ENCODE measurements at regions not wholly inside any gene's neighbourhood (a gene's known extent, or its start where the extent isn't known, plus 50 kb on each side); places are given as distances from the start of the nearest gene placed in this dataset.

DNA sequence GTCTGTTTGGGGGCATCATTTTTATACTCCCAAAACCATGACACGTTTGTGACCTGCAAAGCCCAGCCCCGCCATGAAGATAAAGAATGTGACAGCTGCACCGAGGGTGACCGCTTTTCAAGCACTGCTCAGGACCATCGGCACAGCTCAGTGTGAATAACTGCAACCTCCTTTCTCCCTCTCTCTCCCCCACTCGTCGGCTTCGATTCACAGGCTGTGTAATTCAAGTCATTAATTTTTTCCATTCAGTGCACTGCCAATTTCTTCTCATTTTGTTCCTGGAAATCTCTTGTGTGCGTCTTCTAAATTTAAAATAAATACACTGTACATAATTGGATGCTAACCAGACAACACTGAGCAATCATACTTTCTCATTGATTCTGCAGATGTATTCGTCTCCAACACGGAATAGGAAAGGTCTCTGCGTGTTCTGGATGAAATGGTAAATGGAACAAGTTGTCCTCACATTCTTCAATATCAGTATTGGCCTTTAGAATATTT lies 260.8 kb downstream of the TTC8 start:
- TF ChIP-seq, protein P1, sequence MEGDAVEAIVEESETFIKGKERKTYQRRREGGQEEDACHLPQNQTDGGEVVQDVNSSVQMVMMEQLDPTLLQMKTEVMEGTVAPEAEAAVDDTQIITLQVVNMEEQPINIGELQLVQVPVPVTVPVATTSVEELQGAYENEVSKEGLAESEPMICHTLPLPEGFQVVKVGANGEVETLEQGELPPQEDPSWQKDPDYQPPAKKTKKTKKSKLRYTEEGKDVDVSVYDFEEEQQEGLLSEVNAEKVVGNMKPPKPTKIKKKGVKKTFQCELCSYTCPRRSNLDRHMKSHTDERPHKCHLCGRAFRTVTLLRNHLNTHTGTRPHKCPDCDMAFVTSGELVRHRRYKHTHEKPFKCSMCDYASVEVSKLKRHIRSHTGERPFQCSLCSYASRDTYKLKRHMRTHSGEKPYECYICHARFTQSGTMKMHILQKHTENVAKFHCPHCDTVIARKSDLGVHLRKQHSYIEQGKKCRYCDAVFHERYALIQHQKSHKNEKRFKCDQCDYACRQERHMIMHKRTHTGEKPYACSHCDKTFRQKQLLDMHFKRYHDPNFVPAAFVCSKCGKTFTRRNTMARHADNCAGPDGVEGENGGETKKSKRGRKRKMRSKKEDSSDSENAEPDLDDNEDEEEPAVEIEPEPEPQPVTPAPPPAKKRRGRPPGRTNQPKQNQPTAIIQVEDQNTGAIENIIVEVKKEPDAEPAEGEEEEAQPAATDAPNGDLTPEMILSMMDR (IDR thresholded peaks at IDR 0.05; ENCODE audit: poor library complexity, severe bottlenecking): no peak
- no peak for TF ChIP-seq EZH2 (IDR thresholded peaks at IDR 0.05; ENCODE audit: borderline replicate concordance, insufficient read depth, low read length, poor library complexity, severe bottlenecking)
- no peak for TF ChIP-seq EP300 (conservative IDR thresholded peaks at IDR 0.05; ENCODE audit: poor library complexity, severe bottlenecking)
- TF ChIP-seq POLR2AphosphoS5 (IDR thresholded peaks at IDR 0.05): no peak
- no peak for TF ChIP-seq RAD21 (conservative IDR thresholded peaks at IDR 0.05)
- TF ChIP-seq TAF1 (IDR thresholded peaks at IDR 0.05; ENCODE audit: low read depth): no peak
- TF ChIP-seq, protein P2, sequence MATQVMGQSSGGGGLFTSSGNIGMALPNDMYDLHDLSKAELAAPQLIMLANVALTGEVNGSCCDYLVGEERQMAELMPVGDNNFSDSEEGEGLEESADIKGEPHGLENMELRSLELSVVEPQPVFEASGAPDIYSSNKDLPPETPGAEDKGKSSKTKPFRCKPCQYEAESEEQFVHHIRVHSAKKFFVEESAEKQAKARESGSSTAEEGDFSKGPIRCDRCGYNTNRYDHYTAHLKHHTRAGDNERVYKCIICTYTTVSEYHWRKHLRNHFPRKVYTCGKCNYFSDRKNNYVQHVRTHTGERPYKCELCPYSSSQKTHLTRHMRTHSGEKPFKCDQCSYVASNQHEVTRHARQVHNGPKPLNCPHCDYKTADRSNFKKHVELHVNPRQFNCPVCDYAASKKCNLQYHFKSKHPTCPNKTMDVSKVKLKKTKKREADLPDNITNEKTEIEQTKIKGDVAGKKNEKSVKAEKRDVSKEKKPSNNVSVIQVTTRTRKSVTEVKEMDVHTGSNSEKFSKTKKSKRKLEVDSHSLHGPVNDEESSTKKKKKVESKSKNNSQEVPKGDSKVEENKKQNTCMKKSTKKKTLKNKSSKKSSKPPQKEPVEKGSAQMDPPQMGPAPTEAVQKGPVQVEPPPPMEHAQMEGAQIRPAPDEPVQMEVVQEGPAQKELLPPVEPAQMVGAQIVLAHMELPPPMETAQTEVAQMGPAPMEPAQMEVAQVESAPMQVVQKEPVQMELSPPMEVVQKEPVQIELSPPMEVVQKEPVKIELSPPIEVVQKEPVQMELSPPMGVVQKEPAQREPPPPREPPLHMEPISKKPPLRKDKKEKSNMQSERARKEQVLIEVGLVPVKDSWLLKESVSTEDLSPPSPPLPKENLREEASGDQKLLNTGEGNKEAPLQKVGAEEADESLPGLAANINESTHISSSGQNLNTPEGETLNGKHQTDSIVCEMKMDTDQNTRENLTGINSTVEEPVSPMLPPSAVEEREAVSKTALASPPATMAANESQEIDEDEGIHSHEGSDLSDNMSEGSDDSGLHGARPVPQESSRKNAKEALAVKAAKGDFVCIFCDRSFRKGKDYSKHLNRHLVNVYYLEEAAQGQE (IDR thresholded peaks at IDR 0.05; ENCODE audit: borderline replicate concordance): no peak
- no peak for TF ChIP-seq SMC3 (conservative IDR thresholded peaks at IDR 0.05; ENCODE audit: poor library complexity)
- no peak for TF ChIP-seq MXI1 (conservative IDR thresholded peaks at IDR 0.05; ENCODE audit: poor library complexity, severe bottlenecking)

All from neural cell (in vitro differentiated cells).